ENCODE measurements at regions not wholly inside any gene's neighbourhood (a gene's known extent, or its start where the extent isn't known, plus 50 kb on each side); places are given as distances from the start of the nearest gene placed in this dataset.

DNA sequence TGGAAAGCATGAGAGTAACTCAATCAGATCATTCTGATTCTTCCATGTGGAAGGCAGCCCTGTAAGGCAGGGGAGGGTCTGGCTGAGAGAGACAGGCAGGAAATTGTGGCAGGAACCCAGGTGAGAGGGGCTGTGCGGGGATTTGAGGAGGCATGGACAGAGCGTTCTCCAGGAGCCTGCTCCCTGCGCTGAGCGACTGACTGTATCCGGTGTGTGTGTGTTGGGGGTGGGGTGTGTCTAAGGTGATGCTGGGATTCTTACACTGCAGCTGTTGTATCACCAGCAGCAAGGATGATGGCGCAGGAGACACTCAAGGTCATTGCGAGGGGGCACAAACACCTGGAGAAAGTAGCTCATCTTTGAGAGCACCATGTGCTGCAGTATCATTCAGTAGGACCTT lies 128.5 kb downstream of the RHOU start:
- TF ChIP-seq, protein P1, sequence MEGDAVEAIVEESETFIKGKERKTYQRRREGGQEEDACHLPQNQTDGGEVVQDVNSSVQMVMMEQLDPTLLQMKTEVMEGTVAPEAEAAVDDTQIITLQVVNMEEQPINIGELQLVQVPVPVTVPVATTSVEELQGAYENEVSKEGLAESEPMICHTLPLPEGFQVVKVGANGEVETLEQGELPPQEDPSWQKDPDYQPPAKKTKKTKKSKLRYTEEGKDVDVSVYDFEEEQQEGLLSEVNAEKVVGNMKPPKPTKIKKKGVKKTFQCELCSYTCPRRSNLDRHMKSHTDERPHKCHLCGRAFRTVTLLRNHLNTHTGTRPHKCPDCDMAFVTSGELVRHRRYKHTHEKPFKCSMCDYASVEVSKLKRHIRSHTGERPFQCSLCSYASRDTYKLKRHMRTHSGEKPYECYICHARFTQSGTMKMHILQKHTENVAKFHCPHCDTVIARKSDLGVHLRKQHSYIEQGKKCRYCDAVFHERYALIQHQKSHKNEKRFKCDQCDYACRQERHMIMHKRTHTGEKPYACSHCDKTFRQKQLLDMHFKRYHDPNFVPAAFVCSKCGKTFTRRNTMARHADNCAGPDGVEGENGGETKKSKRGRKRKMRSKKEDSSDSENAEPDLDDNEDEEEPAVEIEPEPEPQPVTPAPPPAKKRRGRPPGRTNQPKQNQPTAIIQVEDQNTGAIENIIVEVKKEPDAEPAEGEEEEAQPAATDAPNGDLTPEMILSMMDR (IDR thresholded peaks at IDR 0.05; ENCODE audit: low read length), result no peak
- TF ChIP-seq EZH2 (optimal IDR thresholded peaks at IDR 0.05; ENCODE audit: low read depth, low read length) (no peak), EZH2phosphoT487 (IDR thresholded peaks at IDR 0.05; ENCODE audit: low read length) (no peak)
